Astrocyte (in vitro differentiated cells and primary cell): ENCODE measurements at regions not wholly inside any gene's neighbourhood (a gene's known extent, or its start where the extent isn't known, plus 50 kb on each side); places are given as distances from the start of the nearest gene placed in this dataset.

Experiments
- EZH2 ChIP-seq: IDR thresholded peaks from 2 replicates; pipeline ENCODE4 v1.6.1; 2012; ENCODE audit warnings: mild to moderate bottlenecking, low read length, inconsistent platforms; ENCODE audit not compliant: insufficient read depth
- TF ChIP-seq, protein P1 (sequence below): IDR thresholded peaks from 2 replicates; pipeline ENCODE4 v1.5.1; 2011; ENCODE audit warnings: low read depth, mild to moderate bottlenecking, inconsistent platforms, low read length, moderate library complexity; ENCODE audit not compliant: insufficient read depth

DNA sequence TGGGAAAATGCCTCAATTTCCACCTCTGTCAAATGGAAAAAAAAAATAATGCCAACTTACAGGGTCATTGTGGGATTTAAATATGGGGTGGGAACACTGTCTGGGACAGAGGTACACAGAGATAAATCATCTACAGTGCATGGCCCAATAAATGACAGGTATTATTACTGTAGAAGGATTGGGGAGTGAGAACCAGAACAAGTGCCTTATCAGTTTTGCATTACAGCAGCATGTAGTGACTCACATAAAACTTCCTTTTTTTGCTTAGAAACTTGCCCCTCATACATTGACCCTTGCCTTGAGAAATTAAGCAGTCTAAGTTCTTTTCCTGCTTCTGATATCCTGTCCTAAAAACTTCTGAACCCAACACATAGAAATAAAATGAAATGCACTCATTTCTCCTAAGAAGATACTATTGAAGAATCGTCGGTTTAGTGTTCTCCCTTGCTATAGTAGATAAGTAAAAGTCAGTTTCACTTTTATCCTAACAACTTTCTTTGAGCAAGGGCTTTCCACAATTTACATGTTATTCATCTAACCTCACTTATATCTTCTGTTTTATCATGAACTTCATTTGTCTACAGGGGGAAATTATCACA is 121.0 kb upstream of the HAAO start:
- TF ChIP-seq, protein P1, sequence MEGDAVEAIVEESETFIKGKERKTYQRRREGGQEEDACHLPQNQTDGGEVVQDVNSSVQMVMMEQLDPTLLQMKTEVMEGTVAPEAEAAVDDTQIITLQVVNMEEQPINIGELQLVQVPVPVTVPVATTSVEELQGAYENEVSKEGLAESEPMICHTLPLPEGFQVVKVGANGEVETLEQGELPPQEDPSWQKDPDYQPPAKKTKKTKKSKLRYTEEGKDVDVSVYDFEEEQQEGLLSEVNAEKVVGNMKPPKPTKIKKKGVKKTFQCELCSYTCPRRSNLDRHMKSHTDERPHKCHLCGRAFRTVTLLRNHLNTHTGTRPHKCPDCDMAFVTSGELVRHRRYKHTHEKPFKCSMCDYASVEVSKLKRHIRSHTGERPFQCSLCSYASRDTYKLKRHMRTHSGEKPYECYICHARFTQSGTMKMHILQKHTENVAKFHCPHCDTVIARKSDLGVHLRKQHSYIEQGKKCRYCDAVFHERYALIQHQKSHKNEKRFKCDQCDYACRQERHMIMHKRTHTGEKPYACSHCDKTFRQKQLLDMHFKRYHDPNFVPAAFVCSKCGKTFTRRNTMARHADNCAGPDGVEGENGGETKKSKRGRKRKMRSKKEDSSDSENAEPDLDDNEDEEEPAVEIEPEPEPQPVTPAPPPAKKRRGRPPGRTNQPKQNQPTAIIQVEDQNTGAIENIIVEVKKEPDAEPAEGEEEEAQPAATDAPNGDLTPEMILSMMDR = no peak
- no peak for TF ChIP-seq EZH2
